ENCODE measurements at regions not wholly inside any gene's neighbourhood (a gene's known extent, or its start where the extent isn't known, plus 50 kb on each side); places are given as distances from the start of the nearest gene placed in this dataset.
"Not testable (repeated sequence)": the region's sequence is repeated elsewhere in the genome, so short reads cannot be mapped to it uniquely, and the experiment has no call there.

- DNase-seq (ENCODE audit: extremely low read depth, low read depth) = no peak
Measured at GRCh38 chrX:35382966-35383365, 415.2 kb upstream of the MAGEB16 start.

GRCh38 chrX:35392232-35392631, 405.9 kb upstream of the MAGEB16 start:
- no peak for DNase-seq (ENCODE audit: extremely low read depth, low read depth)

GRCh38 chrX:35406386-35406785, 391.8 kb upstream of the MAGEB16 start:
- DNase-seq (ENCODE audit: extremely low read depth, low read depth) = no peak

GRCh38 chrX:35416782-35417181, 381.4 kb upstream of the MAGEB16 start:
- no peak for DNase-seq (ENCODE audit: extremely low read depth, low read depth)

GRCh38 chrX:35432056-35432455, 366.1 kb upstream of the MAGEB16 start:
- DNase-seq (ENCODE audit: extremely low read depth, low read depth) = no peak

GRCh38 chrX:35439034-35439660, 359.0 kb upstream of the MAGEB16 start:
- DNase-seq (ENCODE audit: extremely low read depth, low read depth) = no peak

- DNase-seq (ENCODE audit: extremely low read depth, low read depth) = no peak
Measured at GRCh38 chrX:35439692-35440091, 358.4 kb upstream of the MAGEB16 start.

GRCh38 chrX:35442421-35442820, 355.7 kb upstream of the MAGEB16 start:
- DNase-seq (ENCODE audit: extremely low read depth, low read depth) = no peak

- DNase-seq (ENCODE audit: extremely low read depth, low read depth) = not testable (repeated sequence)
Measured at GRCh38 chrX:35443091-35443582, 355.0 kb upstream of the MAGEB16 start.

- DNase-seq (ENCODE audit: extremely low read depth, low read depth) = no peak
Measured at GRCh38 chrX:35444671-35445355, 353.3 kb upstream of the MAGEB16 start.

- no peak for DNase-seq (ENCODE audit: extremely low read depth, low read depth)
Measured at GRCh38 chrX:35445912-35446311, 352.2 kb upstream of the MAGEB16 start.

GRCh38 chrX:35456891-35457290, 341.3 kb upstream of the MAGEB16 start:
- no peak for DNase-seq (ENCODE audit: extremely low read depth, low read depth)

- no peak for DNase-seq (ENCODE audit: extremely low read depth, low read depth)
Measured at GRCh38 chrX:35458142-35458541, 340.0 kb upstream of the MAGEB16 start.

GRCh38 chrX:35461164-35461563, 337.0 kb upstream of the MAGEB16 start:
- DNase-seq (ENCODE audit: extremely low read depth, low read depth) = no peak

- not testable (repeated sequence) for DNase-seq (ENCODE audit: extremely low read depth, low read depth)
Measured at GRCh38 chrX:35496671-35497070, 301.5 kb upstream of the MAGEB16 start.

GRCh38 chrX:35497453-35497852, 300.7 kb upstream of the MAGEB16 start:
- DNase-seq (ENCODE audit: extremely low read depth, low read depth) = not testable (repeated sequence)

- DNase-seq (ENCODE audit: extremely low read depth, low read depth) = no peak
Measured at GRCh38 chrX:35499071-35499862, 298.9 kb upstream of the MAGEB16 start.

- DNase-seq (ENCODE audit: extremely low read depth, low read depth) = no peak
Measured at GRCh38 chrX:35507701-35508100, 290.4 kb upstream of the MAGEB16 start.

GRCh38 chrX:35548003-35548402, 250.1 kb upstream of the MAGEB16 start:
- DNase-seq (ENCODE audit: extremely low read depth, low read depth) = not testable (repeated sequence)

GRCh38 chrX:35557916-35558315, 240.2 kb upstream of the MAGEB16 start:
- no peak for DNase-seq (ENCODE audit: extremely low read depth, low read depth)

GRCh38 chrX:35561985-35562384, 236.2 kb upstream of the MAGEB16 start:
- no peak for DNase-seq (ENCODE audit: extremely low read depth, low read depth)

GRCh38 chrX:35562395-35562794, 235.7 kb upstream of the MAGEB16 start:
- DNase-seq (ENCODE audit: extremely low read depth, low read depth) = no peak
